ENCODE measurements at regions not wholly inside any gene's neighbourhood (a gene's known extent, or its start where the extent isn't known, plus 50 kb on each side); places are given as distances from the start of the nearest gene placed in this dataset.

DNA sequence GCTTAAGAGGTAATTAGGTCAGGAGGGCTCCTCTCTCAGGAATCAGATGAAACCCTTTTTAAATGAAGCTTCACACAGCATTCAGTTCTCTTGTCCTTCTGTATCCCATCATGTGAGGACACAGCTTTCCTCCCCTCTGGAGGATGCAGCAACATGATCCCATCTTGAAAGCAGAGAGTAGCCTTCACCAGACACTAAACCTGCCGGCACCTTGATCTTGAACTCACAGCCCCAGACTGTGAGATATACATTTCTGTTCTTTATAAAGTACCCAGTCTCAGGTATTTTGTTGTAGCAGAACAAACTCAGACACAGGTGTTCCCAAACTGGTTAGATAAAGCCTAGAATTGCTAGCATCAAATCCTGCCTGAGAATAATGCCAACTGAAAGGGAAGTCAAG lies 83.7 kb upstream of the PRICKLE2 start:
- no peak for ATAC-seq

DNA sequence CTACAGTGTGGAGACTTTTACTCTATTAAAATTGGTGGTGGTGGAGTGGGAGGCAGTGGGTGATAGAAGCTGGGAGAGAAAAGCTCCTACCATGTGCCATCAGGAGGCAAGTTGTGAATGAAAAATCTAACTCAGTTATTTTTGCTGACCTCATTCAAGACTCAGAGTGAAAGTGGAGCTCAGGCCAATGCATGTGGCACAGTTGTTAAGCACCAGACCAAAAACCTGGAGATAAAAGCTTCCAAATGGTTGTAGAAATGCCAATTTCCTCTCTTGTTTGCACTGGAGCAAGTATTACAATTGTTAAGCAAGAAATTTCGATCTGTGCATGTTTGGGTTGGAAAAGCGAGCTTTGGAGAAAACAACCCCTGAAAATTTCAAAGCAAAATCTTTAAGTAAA lies 81.5 kb upstream of the PRICKLE2 start:
- no peak for ATAC-seq

DNA sequence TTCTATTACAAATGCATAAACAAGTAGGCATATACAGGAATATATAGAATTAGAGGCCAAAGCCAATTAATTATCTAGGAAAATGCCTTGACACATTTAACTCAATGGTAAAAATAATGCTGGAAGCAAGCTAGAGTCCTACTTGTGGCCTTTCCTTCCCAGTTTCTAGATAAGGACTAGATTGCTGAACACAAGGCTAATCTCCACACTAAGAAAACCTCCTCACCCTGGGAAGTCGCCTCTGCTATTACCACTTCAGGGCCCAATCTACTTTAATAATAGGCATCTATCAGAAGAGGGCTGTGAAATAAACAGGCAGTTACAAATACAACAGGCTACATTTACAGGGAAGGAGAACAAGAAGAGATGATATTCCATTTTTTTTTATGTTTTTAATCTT lies 80.5 kb upstream of the PRICKLE2 start:
- no peak for ATAC-seq

DNA sequence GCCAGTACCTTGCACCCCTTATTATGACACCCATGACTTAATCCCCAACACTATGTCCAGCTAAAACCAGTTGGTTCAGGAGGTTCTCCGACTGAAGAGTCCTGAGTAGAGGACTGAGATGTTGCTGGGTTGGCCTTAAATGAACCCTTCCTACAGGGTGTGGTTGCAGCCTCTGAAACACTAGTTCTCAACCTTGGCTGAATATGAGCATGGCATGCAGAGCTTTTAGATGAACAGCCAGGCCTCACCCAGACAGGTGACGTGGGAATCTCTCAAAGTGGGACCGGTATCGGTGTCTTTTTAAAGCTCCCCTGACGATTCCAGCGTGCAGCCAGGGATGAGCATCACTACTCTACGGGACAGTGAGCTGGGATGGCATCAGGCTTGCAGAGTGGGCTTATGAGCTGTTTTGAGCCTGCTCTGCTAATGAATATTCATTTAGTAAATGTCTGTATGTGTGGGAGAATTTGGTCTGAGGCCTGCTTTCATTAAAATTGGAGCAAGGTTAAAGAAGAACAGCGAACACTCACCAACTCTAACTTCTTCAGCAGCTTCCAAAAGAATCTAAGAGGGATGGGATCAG lies 79.7 kb upstream of the PRICKLE2 start:
- no peak for ATAC-seq

DNA sequence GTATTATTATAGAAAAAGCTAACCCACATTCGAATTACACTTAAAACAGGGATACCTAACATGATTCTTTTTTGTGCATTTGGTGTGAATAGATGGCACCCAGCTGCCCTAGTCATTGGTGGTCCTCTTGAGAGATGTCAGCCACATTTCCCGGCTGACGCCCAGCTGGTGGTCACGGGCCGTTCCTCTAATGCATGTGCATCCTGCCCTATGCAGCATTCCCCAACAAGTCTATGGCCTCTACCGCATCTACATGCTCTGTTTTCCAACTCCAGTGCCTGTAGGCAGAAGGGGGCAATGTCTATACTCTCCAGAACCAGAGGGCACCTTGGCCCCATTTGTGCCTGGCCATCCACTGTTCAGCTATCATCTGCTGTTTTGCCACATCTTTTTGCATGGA lies 78.6 kb upstream of the PRICKLE2 start:
- no peak for ATAC-seq

DNA sequence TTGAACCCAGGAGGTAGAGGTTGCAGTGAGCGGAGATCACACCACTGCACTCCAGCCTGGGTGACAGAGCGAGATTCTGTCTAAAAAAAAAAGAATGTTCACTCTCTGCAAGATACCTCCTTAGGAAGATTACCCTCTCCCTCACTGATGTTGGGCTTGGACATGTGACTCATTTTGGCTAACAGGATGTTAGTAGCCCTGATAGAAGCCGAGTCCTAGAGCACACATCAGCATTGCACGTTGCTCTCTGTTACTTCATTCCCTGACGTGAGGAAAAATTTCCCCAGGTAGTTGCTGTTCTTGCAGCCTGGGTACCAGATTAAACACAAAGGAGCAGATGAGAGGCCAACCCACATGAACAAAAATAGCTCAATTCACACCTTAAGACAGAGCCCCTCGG lies 78.1 kb upstream of the PRICKLE2 start:
- ATAC-seq, result no peak

DNA sequence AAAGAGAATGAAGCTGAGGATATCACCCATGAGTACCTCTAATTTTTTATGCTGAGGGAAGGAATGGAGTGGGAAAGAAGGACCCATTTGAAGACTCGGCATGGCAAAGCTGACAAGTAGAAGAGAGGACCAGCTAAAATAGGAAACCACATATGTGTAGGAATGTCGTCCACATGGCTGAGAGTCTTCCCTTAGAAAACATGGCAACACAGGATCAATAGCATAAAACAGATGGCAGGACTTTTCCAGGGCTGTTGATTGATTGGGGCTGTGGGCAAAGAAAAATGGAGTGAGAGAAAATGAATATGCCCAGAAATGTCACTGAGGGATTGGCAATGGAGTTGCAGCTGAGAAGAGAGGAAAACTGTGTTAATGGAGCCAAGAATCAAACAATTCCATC lies 76.2 kb upstream of the PRICKLE2 start:
- ATAC-seq, result no peak

DNA sequence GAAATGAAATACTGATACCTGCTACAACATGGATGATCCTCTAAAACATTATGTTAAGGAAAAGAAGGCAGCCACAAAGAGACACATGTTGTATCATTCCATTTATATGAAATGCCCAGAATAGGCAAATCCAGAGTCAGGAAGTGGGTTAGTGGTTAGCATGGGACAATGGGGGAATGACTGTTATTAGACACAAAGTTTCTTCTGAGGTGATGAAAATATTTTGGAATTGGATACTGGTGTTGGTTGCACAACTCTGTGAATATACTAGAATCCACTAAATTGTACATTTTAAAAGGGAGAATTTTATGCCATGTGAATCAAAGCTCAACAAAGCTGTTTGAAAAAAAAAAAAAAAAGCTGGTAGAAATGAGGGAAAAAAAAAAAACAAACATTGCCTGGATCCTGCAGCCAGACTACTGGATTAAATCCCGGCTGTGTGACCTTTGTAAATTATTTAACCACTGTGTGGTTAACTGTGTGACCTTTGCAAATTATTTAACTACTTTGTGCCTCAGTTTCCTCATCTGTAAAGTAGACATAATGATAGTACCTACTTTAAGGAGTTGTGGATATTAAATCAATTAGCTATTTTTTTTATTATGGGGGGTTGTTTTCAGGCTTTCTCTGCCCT lies 75.6 kb upstream of the PRICKLE2 start:
- ATAC-seq, result no peak

DNA sequence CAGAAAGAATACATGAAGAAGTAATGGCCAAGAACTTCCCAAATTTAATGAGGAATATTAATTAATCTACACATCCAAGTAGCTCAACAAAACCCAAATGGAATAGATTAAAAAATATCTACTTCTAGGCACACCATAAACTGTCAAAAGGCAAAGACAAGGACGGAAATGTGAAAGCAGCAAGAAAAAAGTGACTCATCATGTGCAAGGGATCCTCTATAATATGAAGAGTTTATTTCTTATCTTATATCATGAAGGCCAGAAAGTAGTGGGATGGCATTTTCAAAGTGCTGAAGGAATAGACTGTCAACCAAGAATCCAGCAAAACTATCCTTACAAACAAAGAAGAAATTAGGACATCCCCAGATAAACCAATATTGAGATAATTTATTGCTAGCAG lies 73.9 kb upstream of the PRICKLE2 start:
- no peak for ATAC-seq

DNA sequence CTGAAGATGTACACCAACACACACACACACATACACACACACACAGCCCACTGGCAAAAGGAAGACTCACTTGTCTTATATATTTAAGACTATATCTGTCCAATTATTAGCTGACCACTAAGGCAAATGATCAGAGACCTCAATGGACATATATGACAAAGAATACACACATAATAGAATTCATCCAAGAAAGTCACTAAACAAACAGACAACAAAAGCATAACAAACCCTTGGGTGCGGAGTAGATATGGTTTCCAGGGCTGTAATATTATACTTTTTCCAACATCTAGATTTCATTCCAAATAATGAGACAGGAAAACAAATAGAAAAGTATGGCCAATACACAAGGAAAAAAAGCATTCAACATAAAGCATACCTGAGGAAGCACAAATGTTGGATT lies 72.3 kb upstream of the PRICKLE2 start:
- ATAC-seq, result no peak

DNA sequence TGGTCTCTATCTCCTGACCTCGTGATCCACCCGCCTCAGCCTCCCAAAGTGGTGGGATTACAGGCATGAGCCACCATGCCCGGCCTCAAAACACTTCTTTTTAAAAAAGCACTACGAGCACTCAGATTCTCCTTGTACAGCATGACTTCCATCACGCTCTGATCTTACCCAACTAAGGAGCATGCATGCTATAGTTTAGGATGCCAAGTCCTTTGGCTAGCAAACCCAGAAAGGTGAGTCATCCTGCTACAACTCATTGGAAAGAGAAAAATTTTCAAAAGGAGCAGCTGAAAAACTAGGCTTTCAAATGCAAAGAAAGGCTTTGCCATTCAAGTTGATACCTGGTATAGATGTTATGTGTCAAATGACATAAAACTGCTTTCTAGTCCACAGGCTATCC lies 70.3 kb upstream of the PRICKLE2 start:
- no peak for ATAC-seq

DNA sequence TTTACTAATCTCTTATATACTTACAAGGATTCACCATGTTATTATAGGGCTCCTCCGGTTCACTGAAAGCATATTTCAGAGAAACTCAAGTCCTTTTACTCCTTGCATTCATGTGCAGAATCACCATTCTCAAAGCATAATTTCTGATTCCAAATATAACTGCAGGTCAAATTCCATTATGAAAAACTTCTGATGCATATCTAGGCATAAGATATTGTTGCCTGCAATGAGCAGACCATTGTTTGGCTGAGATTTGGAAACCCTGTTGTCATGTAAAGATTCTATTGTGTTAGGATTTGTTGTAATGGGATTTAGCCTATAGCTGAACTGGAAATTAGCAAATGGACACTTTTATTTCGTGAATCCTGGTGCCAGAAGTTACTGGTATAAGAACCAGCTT lies 69.5 kb upstream of the PRICKLE2 start:
- ATAC-seq, result no peak

DNA sequence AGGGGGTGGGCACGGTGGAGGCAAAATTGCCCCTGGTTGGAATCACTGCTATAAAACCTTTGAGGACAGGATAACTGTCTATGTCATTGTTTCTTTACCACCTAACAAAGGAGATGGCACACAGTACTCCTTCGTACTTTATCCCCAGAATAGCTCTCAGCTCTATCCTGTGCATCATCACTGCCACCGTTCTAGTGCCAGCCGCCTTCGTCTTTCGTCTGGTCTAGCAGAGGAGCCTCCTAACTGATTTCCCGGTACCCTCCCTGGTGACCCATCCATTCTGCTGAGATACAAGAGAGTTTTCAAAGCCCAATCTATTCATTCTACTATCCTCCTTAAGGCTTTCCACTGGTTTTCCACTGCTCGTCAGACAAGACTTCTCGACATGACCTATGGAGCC lies 67.9 kb upstream of the PRICKLE2 start:
- no peak for ATAC-seq

DNA sequence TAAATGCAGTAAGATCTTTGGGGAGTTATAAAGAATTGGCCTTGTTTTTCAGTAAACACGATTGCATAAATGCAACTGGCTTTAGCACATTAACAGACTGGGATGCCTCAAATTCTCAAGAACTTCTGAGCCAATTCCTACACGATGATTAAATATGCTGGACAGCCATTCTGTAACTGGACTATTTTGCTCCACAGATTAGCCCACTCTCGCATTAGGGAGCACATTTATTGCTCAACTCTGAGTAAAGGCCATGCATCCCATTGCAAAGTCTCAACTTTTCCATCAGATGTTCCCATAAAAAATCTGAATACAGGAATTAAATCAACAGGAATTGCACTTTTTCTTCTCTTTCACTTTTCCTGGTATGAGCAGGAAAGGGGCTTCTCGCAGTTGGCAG lies 66.7 kb upstream of the PRICKLE2 start:
- no peak for ATAC-seq

DNA sequence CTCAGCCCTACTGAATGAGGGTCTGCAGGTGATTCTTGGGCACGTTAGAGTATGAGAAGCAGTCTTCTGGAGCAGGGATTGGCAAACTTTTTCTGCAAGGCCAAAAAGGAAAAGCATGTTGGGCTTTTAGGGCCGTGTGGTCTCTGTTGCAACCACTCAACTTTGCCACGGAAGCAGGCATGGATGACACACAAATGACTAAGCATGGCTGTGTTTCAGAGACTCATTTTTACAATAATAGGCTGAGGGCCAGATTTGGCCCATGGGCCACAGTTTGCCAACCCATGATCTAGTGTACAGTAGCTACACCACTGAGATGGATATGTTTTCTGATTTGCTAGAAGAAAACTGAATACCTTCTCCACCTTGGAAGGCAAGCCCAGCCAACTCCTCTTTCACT lies 66.1 kb upstream of the PRICKLE2 start:
- ATAC-seq, result no peak

DNA sequence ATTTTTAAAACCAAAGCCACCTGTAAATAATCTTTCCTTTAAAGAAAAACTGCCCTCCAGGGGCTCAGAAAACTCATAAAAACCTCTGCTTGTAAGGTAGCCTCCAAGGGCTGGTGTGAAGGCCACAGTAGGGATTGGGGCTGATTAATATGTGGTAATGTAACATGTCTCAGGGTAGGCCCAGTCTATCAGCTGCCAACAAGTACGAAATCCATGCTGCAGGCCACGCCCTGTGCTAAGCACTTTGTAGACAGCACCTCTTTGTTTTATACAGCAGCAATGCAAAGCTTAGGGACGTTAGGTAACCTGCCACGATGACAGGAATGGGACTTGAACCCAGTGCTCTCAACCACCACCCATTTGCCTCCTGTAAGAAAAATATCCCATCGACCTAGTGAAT lies 65.6 kb upstream of the PRICKLE2 start:
- ATAC-seq, result no peak

DNA sequence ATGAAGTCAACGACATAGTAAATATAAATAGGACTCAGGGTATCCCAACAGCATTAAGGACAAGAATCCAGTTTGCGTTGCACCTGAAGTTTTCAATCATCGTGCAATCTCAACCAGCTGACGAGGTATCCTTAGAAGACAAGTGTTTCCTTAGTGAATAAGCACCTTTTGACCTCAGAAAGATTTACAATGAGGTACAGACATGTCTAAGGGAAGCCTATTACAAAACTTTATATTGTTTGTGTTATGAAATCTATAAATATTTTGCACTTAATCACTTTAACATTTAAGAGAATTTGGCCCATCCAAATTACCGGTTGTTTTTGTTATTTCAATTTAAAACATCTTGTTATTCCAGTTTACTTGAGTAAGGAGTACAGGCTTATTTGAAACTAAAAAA lies 64.9 kb upstream of the PRICKLE2 start:
- ATAC-seq, result no peak

DNA sequence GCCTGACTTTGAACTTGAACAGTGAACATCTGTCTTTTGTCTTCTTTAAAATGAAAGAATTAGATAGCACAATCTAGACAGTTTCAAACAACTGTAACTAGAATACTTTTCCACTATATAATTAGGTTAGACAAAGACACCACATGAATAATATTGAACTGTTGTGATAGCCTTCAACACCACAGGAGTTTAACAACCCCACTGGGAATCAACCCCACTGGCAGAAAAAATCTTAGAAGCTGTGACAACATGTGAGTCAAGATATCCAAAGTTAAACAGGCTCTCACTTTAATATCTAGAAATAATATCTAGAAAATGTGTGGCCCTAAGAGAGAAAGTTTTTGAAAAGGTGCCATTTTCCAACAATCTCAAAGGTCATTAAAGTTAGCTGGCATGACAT lies 64.4 kb upstream of the PRICKLE2 start:
- no peak for ATAC-seq

DNA sequence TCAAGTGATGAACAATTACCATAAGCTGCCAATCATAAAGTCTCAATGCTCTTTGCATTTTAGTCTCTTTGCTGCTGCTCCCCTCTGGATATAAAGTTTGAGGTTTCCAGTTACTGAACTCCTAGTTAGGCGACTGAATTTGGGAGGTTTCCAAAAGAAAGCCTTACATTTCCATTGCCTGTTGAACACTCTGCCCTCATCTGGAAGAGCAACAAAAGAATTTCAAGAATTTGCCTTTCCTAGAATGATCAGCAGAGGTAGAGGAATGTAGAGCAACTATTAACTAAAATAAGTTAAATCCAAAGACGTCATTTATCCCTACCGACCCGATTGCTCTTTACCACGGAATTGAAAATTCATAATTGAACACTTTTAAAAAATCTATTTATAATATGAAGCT lies 53.4 kb upstream of the PRICKLE2 start:
- no peak for ATAC-seq

DNA sequence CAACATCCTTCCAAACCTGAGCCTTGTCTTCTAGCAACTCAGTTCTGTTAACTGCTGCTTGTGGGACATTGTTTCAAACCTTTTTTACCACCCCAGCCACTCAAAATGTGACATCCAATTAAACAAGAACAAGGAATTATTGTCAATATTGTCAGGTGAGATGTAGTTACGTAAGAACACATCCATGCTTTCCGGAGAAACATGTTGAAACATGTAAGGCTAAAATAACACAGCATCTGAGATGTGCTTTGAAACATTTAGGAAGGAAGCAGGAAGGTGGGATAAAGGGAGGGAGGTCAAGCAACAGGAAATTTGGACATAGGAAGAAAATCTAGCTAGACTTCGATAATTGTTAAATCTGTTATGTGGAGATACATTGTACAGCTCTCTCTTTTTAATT lies 50.9 kb upstream of the PRICKLE2 start:
- no peak for ATAC-seq

Measured in activated CD4-positive, CD25-positive, alpha-beta regulatory T cell treated with anti-CD3 and anti-CD28 coated beads, Interleukin-2, amount 50 U/mL, for 24 hours (primary cell).